H1 (cell line): ENCODE measurements at regions not wholly inside any gene's neighbourhood (a gene's known extent, or its start where the extent isn't known, plus 50 kb on each side); places are given as distances from the start of the nearest gene placed in this dataset.

Experiments used
- CREB1 ChIP-seq: IDR thresholded peaks from 2 replicates; pipeline ENCODE4 v1.6.1; 2012; ENCODE audit warnings: inconsistent platforms
- TF ChIP-seq, protein P1 (sequence below): IDR thresholded peaks from 2 replicates; pipeline ENCODE4 v1.6.1; 2012; ENCODE audit warnings: low read length, inconsistent platforms

DNA sequence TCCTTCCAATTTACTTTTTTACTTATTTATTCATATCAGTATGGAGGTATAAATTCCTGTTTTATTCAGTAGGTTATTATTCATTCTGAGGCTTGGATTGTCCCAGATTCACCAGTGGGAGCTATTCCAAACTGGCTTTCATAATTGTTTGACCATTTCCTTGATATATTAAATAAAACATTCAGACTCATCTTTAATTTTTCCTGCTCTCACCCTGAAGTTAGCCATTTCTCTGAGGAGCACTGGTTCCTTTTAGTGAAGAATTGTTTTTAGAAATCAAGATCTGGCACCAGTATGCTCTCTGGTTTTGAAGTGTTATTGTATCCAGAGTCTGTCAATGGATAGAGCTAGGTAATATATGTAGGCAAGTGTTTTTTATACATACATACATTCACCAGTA lies 66.9 kb upstream of the DCBLD2 start (continued):
- TF ChIP-seq, protein P1, sequence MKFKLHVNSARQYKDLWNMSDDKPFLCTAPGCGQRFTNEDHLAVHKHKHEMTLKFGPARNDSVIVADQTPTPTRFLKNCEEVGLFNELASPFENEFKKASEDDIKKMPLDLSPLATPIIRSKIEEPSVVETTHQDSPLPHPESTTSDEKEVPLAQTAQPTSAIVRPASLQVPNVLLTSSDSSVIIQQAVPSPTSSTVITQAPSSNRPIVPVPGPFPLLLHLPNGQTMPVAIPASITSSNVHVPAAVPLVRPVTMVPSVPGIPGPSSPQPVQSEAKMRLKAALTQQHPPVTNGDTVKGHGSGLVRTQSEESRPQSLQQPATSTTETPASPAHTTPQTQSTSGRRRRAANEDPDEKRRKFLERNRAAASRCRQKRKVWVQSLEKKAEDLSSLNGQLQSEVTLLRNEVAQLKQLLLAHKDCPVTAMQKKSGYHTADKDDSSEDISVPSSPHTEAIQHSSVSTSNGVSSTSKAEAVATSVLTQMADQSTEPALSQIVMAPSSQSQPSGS = no peak
- no peak for TF ChIP-seq CREB1
- TF ChIP-seq, all 59 proteins: peak for 0
